ENCODE measurements at regions not wholly inside any gene's neighbourhood (a gene's known extent, or its start where the extent isn't known, plus 50 kb on each side); places are given as distances from the start of the nearest gene placed in this dataset.

DNA sequence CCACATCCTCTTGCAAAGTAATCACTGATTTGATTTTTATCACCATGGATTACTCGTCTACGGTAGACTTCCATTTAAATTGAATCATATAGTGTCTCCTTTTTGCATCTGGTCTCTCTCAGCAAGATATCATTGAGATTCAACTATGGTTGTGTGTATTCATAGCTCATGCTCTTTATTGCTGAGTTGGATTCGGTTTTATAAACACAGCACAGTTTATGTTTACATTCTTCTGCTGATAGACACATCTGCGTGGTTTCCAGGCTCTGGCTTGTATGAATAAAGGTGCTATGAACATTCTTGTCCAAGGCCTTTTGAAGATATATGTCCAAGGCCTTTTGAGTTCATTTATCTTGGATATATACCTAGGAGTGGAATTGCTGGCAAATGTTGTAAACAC is 356.5 kb upstream of the CELF2 start:
- TF ChIP-seq CTCF (IDR thresholded peaks at IDR 0.05), result no peak
- TF ChIP-seq EZH2phosphoT487 (IDR thresholded peaks at IDR 0.05), result no peak
- no peak for TF ChIP-seq EZH2 (IDR thresholded peaks at IDR 0.05)

Measured in neural progenitor cell (in vitro differentiated cells).